GM21360 (cell line): ENCODE measurements at regions not wholly inside any gene's neighbourhood (a gene's known extent, or its start where the extent isn't known, plus 50 kb on each side); places are given as distances from the start of the nearest gene placed in this dataset.

Source experiments
- ATAC-seq: cut with Tn5 transposase; IDR thresholded peaks from one replicate; pipeline ENCODE4 v1.9.1; 2021; ENCODE audit warnings: mild to moderate bottlenecking, moderate library complexity; ENCODE audit not compliant: unreplicated experiment

DNA sequence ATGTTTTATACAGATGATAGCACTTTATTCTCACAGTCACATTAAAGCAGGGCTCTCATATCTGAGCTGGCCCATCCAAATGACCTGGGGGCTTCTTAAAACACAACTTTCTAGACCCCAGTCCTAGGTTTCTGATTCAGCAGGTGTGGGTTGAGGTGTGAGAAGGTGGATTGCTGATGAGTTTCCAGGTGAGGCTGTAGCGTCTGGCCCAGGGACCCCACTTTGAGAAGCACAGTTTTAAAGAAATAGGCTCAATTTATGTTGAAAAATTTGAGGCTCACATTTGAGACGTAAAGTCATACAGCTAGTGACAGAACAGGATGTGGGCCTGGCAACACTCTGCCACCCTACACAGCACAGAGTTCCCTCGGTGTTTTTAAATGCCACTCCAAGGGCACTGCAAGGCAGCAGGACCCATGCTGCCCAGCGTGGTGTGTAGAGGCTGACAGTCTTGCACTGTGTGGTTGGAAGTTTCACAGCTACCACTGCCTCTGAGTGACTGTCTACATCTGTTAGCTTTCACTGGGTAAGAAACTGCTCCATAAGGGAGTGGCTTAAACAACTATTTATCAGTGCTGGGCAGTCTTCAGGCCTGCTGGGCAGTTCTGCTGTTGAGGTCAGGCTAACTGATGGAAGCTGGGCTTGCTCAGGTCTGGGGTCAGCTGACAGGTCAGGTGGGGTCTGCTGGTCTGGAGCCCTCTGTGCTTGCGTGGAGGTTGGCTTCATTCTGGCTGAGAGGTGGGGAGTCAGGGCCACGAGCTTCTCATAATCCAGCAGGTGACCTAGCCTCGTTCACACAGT, 319.7 kb downstream of the CXCL12 start:
- no peak for ATAC-seq

GRCh38 chr10:44064317-44064716, 320.6 kb downstream of the CXCL12 start:
- no peak for ATAC-seq

DNA sequence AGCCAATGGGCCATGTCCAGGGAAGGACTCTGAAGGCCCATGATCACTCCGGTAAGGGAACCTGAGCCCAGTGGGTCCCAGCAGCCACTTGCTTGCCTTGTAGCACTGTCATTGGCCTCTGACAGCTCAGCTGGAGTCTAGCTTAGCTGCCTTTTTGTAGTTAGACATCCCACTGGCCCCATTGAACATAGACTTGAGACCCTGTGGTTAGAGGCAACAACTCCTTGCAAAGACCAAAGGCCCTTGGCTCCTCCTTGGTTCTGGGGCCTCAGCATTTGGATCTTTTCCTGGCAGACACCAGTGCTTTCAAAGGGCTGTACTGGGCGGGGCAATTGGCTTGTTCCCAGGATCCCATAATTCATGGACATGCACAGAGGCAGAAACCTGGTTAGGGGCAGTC, 321.2 kb downstream of the CXCL12 start:
- no peak for ATAC-seq

DNA sequence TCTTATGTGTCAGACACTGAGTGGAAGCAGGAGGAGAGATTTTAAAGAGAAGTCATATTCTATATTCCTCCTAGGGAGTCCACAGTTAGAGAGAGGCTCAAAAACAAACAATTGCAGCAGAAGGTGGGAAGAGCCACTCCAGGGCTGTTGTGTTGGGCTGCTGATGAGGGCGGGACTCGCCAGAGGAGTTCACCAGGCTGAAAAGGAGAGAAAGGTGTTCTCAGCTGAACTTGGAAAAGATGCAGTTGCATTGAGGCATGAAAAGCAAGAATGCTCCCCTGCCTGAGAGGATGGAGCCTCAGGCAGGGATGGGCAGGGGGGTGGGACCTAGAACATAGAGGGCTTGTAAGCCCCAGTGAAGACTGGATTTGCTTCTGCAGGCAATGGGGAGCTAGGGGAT, 324.2 kb downstream of the CXCL12 start:
- ATAC-seq: no peak

- ATAC-seq: no peak
Observed at GRCh38 chr10:44060221-44060620, 324.7 kb downstream of the CXCL12 start.

GRCh38 chr10:44058259-44058658, 326.6 kb downstream of the CXCL12 start:
- ATAC-seq: no peak

- ATAC-seq: no peak
Observed at GRCh38 chr10:44056967-44057805, 327.7 kb downstream of the CXCL12 start.

DNA sequence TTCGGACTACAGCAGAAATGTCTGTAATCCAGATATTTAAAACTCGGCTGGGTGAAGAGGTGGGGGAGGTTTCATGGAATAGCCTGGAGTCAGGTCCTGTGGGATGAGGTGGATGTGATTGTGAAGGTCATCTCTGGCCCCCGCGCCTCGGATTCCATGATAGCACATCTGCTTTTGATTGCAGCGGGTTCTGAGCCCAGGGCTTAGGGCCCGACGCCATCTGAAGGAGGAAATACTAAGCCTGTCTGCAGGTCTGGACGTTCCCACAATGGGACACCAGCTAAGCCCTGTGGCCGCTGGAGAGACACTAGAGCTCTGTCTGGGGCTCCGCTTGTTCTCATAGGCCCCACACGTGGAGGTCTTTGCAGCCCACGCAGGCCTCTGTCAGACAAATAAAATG, 328.7 kb downstream of the CXCL12 start:
- no peak for ATAC-seq

DNA sequence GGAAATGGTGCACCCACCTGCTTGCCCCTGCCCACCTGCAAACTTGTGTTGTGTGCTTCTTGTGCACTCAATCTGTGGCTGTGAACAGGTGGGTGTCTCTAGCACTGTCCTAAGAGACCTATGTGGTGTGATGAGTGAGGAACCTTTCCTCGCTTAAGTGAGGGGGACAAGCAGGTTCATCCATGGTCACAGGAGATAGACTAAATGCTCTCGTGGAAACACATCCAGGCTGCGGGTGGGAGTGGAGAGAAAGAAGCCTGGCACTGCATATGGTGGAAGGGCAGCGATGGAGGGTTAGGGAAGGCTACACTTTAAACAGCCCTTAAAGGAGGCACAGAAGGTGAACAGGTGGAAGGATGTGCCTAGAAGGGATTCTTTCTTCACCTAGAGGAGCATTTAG, 330.9 kb downstream of the CXCL12 start:
- ATAC-seq: no peak

- ATAC-seq: no peak
Observed at GRCh38 chr10:44053391-44053790, 331.5 kb downstream of the CXCL12 start.

- no peak for ATAC-seq
Observed at GRCh38 chr10:44051584-44052385, 333.1 kb downstream of the CXCL12 start.

GRCh38 chr10:44051091-44051490, 333.8 kb downstream of the CXCL12 start:
- ATAC-seq: no peak

DNA sequence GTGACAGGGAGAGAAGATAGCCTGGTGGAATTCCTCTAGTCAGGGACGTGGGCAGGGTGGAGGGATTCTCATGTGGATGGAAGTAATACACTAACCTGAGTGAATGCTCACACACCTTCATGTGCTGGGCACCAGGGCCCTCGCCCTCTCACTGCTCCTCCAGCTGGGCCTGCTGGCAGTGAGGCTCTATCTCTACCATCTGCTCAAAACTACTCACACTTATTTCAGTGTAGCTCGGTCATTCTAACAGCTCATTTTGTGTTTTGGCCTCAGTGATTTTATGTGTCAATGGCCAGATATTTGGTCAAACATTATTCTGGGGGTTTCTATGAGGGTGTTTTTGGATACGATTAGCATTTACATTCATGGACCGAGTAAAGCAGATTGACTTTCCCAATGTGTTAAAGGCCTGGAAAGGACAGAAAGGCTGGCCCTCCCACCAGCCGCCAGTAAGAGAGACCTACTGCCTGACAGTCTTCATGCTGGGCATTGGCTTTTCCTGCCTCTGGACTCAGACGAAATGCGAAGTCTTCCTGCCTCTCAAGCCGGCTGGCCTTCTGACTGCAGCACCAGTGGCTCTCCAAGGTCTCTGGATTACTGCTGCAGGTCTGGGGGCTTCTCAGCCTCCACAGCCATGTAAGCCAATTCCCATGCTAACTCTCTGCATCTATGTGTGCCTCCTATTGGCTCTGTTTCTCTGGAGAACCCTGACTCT, 335.4 kb downstream of the CXCL12 start:
- no peak for ATAC-seq

GRCh38 chr10:44047361-44047760, 337.5 kb downstream of the CXCL12 start:
- ATAC-seq: no peak

DNA sequence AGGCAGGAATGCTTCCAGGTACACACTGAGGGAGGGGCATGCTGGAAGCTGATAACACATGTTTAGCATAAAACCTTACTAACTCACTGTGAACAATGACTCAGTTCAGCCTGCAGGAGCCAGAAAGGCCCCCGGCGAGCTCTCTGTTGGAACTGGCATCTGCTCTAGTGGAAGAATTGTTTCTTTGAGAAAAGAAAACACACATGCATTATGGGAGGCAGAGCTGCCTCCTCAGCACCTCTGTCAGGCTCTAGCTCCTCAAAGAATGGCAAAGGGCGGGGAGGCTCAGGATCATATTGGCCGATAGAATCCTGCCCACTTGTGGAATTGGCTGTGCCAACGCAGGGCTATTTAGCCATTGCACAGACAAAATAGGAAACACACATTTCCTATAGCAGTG, 338.3 kb downstream of the CXCL12 start:
- ATAC-seq: no peak

DNA sequence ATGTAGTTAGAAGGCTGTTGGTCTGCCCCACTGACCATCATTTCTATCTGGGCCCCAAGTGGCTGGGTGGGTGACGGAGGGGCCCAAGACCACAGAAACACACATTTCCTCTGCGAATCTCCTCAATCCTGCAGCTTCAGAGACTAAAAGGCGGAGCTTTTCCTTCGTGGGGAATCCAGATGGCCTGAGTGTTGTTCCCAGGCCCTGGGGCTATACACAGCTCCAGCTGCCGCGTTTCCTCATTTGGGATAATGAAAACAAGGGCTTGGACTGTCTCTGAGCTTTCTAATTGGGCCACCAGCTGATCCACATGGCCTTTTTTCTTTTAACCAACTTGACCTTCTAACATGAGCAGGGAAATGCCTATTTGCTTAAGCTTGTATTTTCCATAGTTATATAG, 339.9 kb downstream of the CXCL12 start:
- no peak for ATAC-seq

DNA sequence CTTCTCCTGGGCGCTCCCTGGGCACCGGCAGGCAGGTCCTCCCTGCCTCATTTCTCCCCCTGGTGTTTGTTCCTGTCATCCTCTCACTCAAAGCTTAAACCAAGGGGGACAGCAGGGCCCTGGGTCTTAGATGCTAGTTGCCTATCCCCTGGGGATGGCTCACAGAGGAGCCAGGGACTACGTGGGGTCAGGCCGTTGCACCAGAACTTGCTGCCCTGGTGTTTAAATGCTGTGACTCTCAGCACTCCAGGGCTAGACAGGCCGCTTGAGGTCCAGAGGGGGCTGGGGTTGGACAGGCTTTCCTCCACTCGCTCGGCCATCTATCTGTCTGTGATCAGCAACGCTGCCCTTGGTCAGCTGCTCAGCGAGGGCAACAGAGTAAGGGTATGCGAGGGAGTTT, 340.3 kb downstream of the CXCL12 start:
- ATAC-seq: no peak

DNA sequence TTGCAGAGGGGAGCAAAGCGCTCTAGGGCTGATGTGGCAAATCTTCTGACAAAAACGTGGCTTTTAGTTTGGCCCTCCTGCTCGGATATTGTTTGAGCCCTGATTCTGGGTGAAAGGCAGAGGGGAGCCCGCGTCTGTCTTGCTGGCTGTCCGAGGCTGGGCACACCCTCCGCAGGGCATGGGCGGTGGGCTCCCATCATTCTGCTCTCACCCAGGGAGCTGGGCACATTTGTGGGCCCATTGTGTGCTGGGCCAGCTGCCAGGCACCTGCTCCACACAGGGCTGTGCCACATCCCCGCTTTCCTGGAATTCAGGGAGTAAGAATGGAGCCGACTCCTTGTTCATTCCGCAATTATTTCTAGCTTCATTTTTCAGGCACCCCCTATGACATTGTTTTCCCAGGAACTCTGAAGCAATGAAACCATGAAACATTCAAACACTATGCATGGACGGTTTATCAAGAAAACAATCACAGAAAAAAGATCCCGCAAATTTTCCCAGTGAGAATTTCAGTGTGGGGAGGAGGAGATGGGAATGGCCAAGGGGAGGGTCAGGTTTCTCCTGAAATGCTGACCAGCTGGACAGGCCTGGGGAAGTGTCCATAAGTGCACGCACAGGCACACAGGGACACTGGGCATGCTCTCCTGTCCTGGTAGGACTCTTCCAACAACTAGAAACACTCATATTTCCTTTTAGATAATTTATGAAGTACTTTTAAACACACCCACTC, 341.1 kb downstream of the CXCL12 start:
- no peak for ATAC-seq

DNA sequence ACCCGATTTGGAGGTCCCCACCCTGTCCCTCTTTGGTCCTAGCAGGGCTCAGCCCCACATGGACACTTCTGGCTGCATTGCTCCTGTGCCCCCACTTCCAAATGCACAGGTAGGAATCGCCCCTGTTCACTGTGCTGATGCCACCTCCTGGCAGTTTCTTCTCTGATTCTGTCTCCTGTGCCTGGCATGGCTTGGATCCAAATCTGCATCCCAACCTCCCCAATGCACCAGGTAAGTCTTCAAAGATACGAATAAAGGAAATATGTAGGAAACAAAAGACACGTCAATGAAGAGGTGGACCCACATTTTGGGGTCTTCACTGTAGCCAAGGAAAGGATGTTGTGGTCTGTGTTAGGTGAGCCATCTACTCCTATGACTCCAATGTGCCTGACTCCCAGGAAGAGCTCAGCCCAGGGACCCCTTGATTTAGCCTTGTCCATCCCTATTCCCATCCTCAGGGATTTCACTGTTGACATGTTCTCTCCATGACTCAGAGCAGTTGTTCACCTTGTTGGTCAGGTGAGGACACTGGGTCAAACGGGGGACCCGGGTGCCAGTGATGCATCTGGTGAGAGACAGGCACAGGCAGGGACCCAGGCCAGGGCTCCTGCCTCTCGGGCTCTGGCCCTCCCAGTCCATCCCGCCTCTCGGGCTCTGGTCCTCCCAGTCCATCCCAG, 341.8 kb downstream of the CXCL12 start:
- no peak for ATAC-seq
